Dermis blood vessel endothelial cell (primary cell): ENCODE measurements at regions not wholly inside any gene's neighbourhood (a gene's known extent, or its start where the extent isn't known, plus 50 kb on each side); places are given as distances from the start of the nearest gene placed in this dataset.
"Not testable (repeated sequence)": the region's sequence is repeated elsewhere in the genome, so short reads cannot be mapped to it uniquely, and the experiment has no call there.

Experiments
- DNase-seq: peaks from one replicate; pipeline ENCODE4 v3.0.0; 2010

- no peak for DNase-seq
These were observed 296.4 kb upstream of the MBL2 start for GRCh38 chr10:53069013-53069412.

GRCh38 chr10:53064614-53065013, 292.0 kb upstream of the MBL2 start:
- no peak for DNase-seq

GRCh38 chr10:53063805-53064204, 291.2 kb upstream of the MBL2 start:
- DNase-seq, result no peak

GRCh38 chr10:53052521-53053164, 280.1 kb upstream of the MBL2 start:
- DNase-seq, result no peak

- no peak for DNase-seq
These were observed 272.7 kb upstream of the MBL2 start for GRCh38 chr10:53045315-53045714.

- DNase-seq, result not testable (repeated sequence)
These were observed 263.2 kb upstream of the MBL2 start for GRCh38 chr10:53035823-53036222.

GRCh38 chr10:53033396-53033795, 260.8 kb upstream of the MBL2 start:
- no peak for DNase-seq

- DNase-seq, result peak; percentile 54
These were observed 257.6 kb upstream of the MBL2 start for GRCh38 chr10:53029872-53030849.

- no peak for DNase-seq
These were observed 256.9 kb upstream of the MBL2 start for GRCh38 chr10:53029449-53029848.

- DNase-seq, result not testable (repeated sequence)
These were observed 253.2 kb upstream of the MBL2 start for GRCh38 chr10:53025765-53026164.

- peak; percentile 7 for DNase-seq
These were observed 252.7 kb upstream of the MBL2 start for GRCh38 chr10:53025172-53025711.

GRCh38 chr10:53023411-53023810, 250.8 kb upstream of the MBL2 start:
- no peak for DNase-seq

GRCh38 chr10:53022611-53023088, 250.1 kb upstream of the MBL2 start:
- no peak for DNase-seq

- DNase-seq, result no peak
These were observed 240.7 kb upstream of the MBL2 start for GRCh38 chr10:53013201-53013810.

- DNase-seq, result no peak
These were observed 237.7 kb upstream of the MBL2 start for GRCh38 chr10:53009961-53010907.

GRCh38 chr10:53007527-53007842, 234.9 kb upstream of the MBL2 start:
- no peak for DNase-seq

GRCh38 chr10:53006663-53007526, 234.3 kb upstream of the MBL2 start:
- DNase-seq, result no peak

GRCh38 chr10:53005612-53006345, 233.2 kb upstream of the MBL2 start:
- no peak for DNase-seq

- DNase-seq, result no peak
These were observed 230.5 kb upstream of the MBL2 start for GRCh38 chr10:53003094-53003493.

- DNase-seq, result no peak
These were observed 227.1 kb upstream of the MBL2 start for GRCh38 chr10:52999681-53000080.
